T-helper 2 cell treated with Interferon-gamma antibody and Interleukin-4, amounts not matched to agents 5 μg/mL and 100 μg/mL, for 36 hours (primary cell): ENCODE measurements at regions not wholly inside any gene's neighbourhood (a gene's known extent, or its start where the extent isn't known, plus 50 kb on each side); places are given as distances from the start of the nearest gene placed in this dataset.

ENCODE experiments used
- DNase-seq: peaks from one replicate; pipeline ENCODE4 v3.0.0; 2021; ENCODE audit warnings: low spot score
- H3K27ac Mint-ChIP-seq: one replicate; pipeline ENCODE4 v1.8.0; 2021; ENCODE audit warnings: mild to moderate bottlenecking, mixed read lengths
- H3K27me3 Mint-ChIP-seq: one replicate; pipeline ENCODE4 v1.8.0; 2021; ENCODE audit warnings: low read depth, mixed read lengths
- H3K36me3 Mint-ChIP-seq: one replicate; pipeline ENCODE4 v1.8.0; 2021; ENCODE audit warnings: low read depth, mixed read lengths
- H3K4me1 Mint-ChIP-seq: one replicate; pipeline ENCODE4 v1.8.0; 2021; ENCODE audit warnings: low read depth, mixed read lengths
- H3K4me3 Mint-ChIP-seq: one replicate; pipeline ENCODE4 v1.8.0; 2022; ENCODE audit warnings: mild to moderate bottlenecking, moderate library complexity, mixed read lengths
- H3K9me3 Mint-ChIP-seq: one replicate; pipeline ENCODE4 v1.8.0; 2021; ENCODE audit warnings: mixed read lengths

DNA sequence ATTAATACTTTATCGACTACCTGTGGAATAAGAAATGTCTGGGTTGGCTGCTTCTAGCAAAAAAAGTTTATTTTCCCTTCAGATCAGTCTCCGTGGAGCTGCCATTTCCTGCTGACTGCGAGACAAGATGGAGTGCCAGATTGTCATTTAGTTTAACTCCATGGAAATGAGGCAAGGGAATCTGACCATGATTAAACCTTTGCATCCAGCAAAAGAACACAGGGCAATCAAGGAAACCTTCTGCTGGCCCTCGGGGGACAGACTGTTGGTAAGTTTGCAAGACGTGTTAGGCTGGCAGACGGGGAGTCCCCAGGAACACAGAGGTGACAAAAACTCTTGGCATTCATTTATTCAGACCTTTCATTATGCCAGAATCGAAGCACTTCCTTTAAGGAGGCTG, 52.2 kb upstream of the SPACA1 start:
- no peaks in the 10 kb centered on the region for H3K9me3 Mint-ChIP-seq
- H3K27me3 Mint-ChIP-seq = peaks cover 10% of the 10 kb centered on the region
- H3K27ac Mint-ChIP-seq = no peak overlapping the region
- no peak for DNase-seq
- no peak overlapping the region for H3K4me3 Mint-ChIP-seq
- H3K4me1 Mint-ChIP-seq = no peaks in the 10 kb centered on the region
- no peaks in the 10 kb centered on the region for H3K36me3 Mint-ChIP-seq

DNA sequence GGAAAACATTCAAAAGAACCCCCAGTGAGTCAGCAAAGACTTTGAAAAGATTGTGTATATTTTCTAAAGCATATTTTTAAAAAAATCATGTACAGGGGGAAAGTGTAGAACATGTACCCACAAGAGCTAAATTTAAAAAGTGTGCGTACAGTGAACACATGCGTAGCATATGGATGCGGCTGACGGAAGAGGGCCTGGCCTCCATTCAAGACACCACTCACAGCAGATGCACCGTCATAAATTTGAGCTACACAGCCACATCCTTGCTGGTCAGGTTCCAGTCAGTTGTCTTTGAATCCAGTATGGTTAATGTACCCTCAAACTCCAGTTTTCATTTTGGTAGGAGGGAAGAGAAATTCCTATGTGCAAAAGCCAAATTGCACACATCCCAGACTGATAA, 54.3 kb upstream of the SPACA1 start:
- Mint-ChIP-seq H3K27ac (no peak overlapping the region), H3K27me3 (peaks cover 12% of the 10 kb centered on the region), H3K36me3 (no peaks in the 10 kb centered on the region), H3K4me3 (no peak overlapping the region), H3K4me1 (no peaks in the 10 kb centered on the region), H3K9me3 (no peaks in the 10 kb centered on the region)
- no peak for DNase-seq

DNA sequence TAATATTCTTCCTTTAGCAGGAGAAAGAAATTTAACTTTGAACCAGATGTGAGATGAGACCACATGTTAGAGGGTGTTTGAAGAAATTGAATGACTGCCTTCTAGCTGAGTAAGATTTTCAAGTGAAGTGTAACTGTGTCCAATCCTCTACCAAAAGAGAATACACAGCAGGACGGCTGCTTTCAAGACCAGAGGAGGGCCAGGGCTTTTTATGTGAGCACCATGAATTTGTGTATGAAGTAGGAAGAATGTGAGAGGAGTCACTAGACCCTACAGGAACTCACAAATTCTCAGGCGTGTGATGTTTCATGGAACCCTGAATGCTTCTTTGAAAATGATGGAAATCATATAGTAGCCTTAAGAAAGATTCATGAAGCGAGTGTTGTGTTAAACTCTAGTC, 56.8 kb upstream of the SPACA1 start:
- Mint-ChIP-seq H3K27me3 (peaks cover 7% of the 10 kb centered on the region), H3K36me3 (no peaks in the 10 kb centered on the region), H3K4me3 (no peak overlapping the region), H3K9me3 (no peaks in the 10 kb centered on the region), H3K27ac (no peak overlapping the region), H3K4me1 (no peaks in the 10 kb centered on the region)
- no peak for DNase-seq

DNA sequence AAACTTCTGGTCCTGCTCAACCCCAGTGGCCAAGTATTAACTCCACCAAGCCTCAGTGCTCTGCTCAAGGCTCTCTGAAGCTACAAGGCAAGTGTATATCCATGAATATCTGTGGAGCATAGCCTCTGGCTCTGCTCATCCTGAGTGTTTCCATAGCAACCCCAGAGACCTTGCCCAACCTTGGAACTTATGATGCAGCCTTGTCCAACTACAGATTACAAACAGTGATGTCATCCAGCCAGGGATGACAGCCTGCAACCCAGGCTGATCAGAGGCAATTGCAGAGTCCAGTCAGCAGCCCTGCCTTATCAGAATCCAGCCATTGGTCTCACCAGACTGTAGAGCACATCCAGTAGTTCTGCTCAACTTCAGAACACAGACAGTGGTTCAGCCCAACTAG, 65.5 kb upstream of the SPACA1 start:
- no peak overlapping the region for H3K27ac Mint-ChIP-seq

DNA sequence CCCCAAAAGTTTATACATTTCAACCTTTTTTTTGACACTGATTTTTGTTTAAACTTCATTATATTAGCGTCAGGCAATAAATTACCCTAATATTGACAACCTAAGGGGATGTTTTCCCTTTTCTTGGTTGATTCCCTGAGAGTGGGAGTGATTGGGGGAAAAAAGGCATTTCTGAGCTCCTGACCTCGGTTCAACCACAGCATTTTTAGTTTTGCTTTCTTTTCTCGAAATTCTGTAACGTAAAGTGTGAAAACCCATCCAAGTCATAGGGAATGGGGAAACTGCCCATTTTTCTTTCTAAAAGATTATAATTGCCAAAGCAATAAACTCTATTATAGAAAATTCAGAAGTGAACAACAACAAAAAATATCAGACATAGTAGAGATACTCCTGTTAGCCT, 67.9 kb upstream of the SPACA1 start:
- no peak for DNase-seq
- no peaks in the 10 kb centered on the region for H3K36me3 Mint-ChIP-seq
- H3K27ac Mint-ChIP-seq = no peak overlapping the region
- no peak overlapping the region for H3K4me3 Mint-ChIP-seq
- no peaks in the 10 kb centered on the region for H3K9me3 Mint-ChIP-seq
- H3K27me3 Mint-ChIP-seq = peaks cover 9% of the 10 kb centered on the region
- no peaks in the 10 kb centered on the region for H3K4me1 Mint-ChIP-seq

More for the DNA sequence above, 65.5 kb upstream of the SPACA1 start:
- DNase-seq = no peak
- no peaks in the 10 kb centered on the region for H3K9me3 Mint-ChIP-seq
- no peaks in the 10 kb centered on the region for H3K4me1 Mint-ChIP-seq
- no peak overlapping the region for H3K4me3 Mint-ChIP-seq
- no peaks in the 10 kb centered on the region for H3K36me3 Mint-ChIP-seq
- H3K27me3 Mint-ChIP-seq = peaks cover 9% of the 10 kb centered on the region

DNA sequence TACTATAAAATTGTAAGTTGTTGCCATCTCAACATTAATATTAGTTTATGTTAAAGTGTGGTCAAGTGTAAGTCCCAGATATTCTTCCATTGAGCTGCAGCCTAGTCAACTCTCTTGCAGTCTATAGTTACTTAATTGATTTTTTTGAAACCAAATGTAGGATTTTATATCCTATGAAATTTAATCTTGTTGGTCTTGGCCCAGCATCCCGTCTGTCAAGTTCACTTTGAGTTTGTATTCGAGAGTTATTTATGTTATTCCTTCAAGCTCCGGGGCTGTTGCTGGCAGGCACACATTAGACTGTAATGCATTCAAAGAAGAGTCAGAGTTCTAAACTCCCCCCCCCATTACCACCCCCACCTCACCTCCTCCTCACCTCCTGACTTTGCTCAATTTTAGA, 71.0 kb upstream of the SPACA1 start:
- Mint-ChIP-seq H3K4me3 (no peak overlapping the region), H3K27me3 (peaks cover 6% of the 10 kb centered on the region), H3K9me3 (no peaks in the 10 kb centered on the region), H3K27ac (no peak overlapping the region), H3K4me1 (no peaks in the 10 kb centered on the region), H3K36me3 (no peaks in the 10 kb centered on the region)
- no peak for DNase-seq

DNA sequence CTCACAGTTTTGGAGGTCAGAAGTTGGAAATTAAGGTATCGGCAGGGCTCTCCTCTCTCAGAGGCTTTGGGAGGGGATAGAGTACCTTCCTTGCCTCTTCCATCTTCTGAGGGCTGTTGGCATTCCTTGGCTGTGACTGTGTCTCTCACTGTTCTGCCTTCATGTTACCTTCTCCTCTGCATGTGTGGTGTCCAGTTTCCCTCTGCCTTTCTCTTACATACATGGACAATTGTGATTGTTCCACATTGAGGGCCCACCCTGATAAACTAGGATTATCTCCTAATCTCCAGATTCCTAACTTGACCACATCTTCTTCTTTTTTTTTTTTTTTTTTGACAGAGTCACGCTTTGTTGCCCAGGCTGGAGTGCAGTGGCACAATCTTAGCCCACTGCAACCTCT, 72.1 kb upstream of the SPACA1 start:
- H3K9me3 Mint-ChIP-seq = no peaks in the 10 kb centered on the region
- DNase-seq = no peak
- no peaks in the 10 kb centered on the region for H3K4me1 Mint-ChIP-seq
- no peak overlapping the region for H3K4me3 Mint-ChIP-seq
- no peak overlapping the region for H3K27ac Mint-ChIP-seq
- H3K27me3 Mint-ChIP-seq = peaks cover 6% of the 10 kb centered on the region
- H3K36me3 Mint-ChIP-seq = no peaks in the 10 kb centered on the region

DNA sequence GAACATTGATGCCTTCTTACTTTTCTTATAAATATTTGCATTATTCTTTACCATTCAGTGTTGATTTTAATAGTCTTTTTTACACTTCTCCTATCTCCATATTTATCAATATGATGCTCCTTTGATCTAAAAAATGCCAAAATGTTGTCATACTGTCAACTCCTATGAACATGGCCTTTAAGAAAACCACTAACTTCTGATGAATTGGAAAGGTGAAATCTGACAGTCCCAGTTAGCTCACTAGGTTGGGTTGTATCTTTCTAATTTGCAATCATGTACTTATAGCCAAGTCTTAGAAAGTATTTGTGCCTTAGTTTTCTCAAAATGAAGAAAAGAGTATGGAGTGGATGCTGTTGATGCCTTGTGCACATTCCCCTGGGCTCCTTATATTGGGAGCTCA, 75.4 kb upstream of the SPACA1 start:
- no peaks in the 10 kb centered on the region for H3K27me3 Mint-ChIP-seq
- no peak for DNase-seq
- no peak overlapping the region for H3K4me3 Mint-ChIP-seq
- no peak overlapping the region for H3K27ac Mint-ChIP-seq
- H3K9me3 Mint-ChIP-seq = no peaks in the 10 kb centered on the region
- H3K36me3 Mint-ChIP-seq = no peaks in the 10 kb centered on the region
- no peaks in the 10 kb centered on the region for H3K4me1 Mint-ChIP-seq

DNA sequence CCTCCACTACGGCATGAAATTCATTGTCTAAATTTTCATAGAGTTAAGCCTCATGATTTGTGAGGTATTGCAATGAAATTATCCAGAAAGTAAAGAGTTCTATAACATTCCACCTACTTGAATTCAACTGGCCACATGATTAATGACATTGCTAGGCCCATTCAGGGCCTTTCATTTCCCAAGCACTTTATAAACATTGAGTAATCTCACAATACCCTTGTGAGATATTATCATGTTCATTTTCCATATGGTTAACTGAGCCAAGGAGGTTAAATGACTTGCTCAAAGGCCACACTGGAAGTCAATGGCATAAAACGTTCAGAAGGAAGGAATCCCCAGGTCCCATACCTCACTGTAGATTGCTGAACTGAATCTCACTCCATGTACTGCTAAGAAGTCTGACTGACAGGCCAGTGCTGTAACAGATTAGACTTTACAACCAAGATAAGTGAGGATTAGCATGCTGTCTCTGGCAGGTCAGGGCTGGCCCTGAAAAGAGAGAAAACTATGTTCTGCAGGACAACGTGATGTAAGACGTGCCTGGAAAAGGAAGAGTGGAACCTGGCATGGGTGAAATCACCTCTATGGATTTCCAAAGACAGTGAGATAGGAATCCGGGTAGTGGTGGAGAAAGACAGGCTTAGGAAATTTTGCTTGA, 75.9 kb upstream of the SPACA1 start:
- Mint-ChIP-seq H3K4me1 (no peaks in the 10 kb centered on the region), H3K9me3 (no peaks in the 10 kb centered on the region), H3K36me3 (no peaks in the 10 kb centered on the region), H3K4me3 (no peak overlapping the region), H3K27me3 (no peaks in the 10 kb centered on the region), H3K27ac (no peak overlapping the region)
- DNase-seq = no peak

DNA sequence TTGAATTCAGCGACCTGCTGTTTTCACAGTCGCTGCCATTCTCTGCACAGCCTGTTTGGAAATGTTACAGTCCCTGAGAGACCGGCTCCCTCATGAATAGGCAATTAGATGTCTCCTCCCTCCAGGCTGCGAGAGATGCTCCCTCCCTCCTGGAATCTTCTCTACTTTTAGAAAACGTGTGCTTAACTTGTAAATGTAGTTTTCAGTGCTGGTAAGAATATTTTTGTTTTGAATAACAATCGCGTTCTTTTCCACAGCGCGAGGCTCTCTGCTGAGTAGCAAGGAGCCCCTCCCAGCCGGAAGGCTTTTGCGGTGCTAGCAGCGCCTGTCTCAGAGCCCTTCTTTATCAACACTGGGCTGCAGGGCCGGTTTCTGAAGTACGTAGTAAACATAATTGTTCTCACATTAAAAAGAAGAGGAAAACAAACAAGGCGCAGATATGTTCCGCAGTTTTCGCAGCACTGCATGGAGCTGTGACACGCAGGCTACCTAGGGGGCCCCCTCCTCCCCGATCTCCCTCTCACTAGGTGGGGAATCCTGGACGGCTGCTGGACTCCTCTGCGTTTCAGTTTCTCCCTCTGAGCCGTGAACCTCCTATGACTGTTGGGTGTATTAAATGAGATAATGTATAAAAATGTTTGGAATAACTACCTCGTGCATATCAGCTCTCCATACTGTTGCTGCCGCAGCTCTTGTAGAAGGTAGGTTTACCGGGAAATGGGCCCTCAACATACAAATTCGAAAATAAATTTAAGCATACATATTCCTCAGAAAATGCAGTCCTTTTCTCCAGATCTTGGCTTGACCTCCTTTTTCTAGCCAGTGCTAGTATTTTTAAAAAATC, 79.0 kb upstream of the SPACA1 start:
- peaks cover 16% of the 10 kb centered on the region for H3K27me3 Mint-ChIP-seq
- no peak overlapping the region for H3K4me3 Mint-ChIP-seq
- DNase-seq = no peak
- no peaks in the 10 kb centered on the region for H3K36me3 Mint-ChIP-seq
- H3K4me1 Mint-ChIP-seq = no peaks in the 10 kb centered on the region
- no peak overlapping the region for H3K27ac Mint-ChIP-seq
- H3K9me3 Mint-ChIP-seq = no peaks in the 10 kb centered on the region

DNA sequence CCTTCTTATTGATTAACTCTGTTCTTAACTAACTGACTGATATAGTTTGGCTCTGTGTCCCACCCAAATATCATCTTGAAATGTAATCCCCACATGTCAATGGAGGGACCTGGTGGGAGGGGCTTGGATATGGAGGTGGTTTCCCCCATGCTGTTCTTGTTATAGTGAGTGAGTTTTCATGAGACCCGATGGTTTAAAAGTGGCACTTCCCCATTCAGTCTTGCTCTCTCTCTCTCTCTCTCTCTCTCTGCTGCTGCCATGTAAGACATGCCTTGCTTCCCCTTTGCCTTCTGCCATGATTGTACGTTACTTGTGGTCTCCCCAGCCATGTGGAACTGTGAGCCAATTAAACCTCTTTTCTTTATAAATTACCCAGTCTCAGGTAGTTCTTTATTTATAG, 81.8 kb upstream of the SPACA1 start:
- no peak overlapping the region for H3K27ac Mint-ChIP-seq
- no peaks in the 10 kb centered on the region for H3K36me3 Mint-ChIP-seq
- H3K4me3 Mint-ChIP-seq = no peak overlapping the region
- no peaks in the 10 kb centered on the region for H3K9me3 Mint-ChIP-seq
- DNase-seq = no peak
- H3K27me3 Mint-ChIP-seq = peaks cover 16% of the 10 kb centered on the region
- H3K4me1 Mint-ChIP-seq = no peaks in the 10 kb centered on the region

DNA sequence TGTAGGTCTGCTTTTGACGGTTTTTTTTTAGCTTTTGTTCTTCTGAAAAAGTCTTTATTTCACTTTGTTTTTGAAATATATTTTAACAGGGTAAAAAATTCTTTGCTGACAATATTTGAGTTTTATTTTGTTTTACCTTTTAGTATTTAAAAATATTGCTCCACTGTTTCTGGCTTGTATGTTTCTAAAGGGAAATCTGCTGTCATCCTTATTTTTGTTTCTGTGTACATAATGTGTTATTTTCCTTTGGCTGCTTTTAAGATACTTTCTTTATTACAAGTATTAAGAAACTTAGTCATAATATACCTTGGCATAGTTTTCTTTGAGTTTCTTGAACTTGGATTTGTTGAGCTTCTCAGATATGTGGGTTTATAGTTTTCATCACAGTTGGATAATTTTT, 88.6 kb upstream of the SPACA1 start:
- no peak for DNase-seq
- Mint-ChIP-seq H3K27ac (no peak overlapping the region), H3K4me3 (no peak overlapping the region), H3K27me3 (peaks cover 17% of the 10 kb centered on the region), H3K9me3 (no peaks in the 10 kb centered on the region), H3K4me1 (no peaks in the 10 kb centered on the region), H3K36me3 (no peaks in the 10 kb centered on the region)

DNA sequence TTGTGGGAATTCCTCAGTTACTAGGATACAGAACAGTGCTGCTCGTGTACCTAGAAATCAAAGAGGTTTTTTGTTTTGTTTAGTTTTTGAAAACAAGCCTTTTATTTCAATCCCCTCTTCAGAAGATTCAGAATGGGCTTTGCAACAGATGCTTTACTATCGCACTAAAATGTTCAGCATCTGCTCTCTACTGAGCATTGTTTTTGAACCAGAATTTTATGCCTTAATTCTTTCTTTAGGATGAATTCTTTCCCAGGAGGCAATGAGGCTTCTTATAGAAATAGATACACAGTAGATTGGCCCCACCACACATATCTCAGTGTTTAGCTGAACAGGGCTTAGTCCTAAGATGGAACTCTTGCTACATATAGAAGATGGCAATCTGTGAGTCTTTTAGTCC, 95.9 kb upstream of the SPACA1 start:
- Mint-ChIP-seq H3K9me3 (no peaks in the 10 kb centered on the region), H3K27me3 (peaks cover 11% of the 10 kb centered on the region), H3K4me3 (no peak overlapping the region), H3K36me3 (no peaks in the 10 kb centered on the region), H3K27ac (no peak overlapping the region), H3K4me1 (no peaks in the 10 kb centered on the region)
- DNase-seq = no peak

DNA sequence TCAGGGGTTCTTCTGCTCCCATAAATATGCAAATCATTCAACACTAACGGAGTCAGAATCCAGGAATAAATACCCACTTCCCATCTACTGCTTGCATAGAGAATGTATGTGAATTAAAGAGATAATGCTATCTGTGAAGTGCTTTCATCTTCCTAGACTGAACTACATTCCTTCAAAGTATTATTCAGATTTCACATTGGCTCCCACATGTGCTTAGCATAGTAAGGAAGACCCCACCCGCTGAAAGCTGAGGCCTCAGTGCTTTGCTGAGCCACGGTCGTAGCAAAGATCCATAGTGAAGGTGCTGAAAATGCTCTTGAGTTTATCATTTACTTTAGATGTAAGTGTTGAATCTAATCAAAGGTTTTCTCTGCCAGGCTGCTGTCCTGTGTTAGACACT, 97.0 kb upstream of the SPACA1 start:
- H3K4me1 Mint-ChIP-seq = no peaks in the 10 kb centered on the region

DNA sequence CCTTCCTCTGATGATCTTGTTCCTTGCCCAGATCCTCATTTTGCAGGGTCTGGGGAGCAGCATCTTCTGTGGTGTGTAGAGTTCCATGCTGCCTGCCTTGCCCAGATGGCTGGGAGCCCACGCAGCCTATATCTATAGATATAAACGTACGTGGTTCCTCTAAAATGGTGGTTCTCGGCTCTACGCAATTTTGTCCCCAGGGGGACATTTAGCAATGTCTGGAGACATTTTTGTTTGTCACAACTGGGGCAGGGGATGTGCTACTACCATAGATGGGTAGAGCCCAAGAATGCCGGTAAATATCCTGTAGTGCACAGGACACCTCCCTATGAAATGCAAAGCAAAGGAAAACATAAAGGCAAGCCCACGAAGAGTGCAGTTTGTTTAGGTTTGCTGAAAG, 98.4 kb upstream of the SPACA1 start:
- Mint-ChIP-seq H3K4me1 (no peaks in the 10 kb centered on the region), H3K27ac (no peak overlapping the region), H3K4me3 (no peak overlapping the region), H3K9me3 (no peaks in the 10 kb centered on the region), H3K36me3 (no peaks in the 10 kb centered on the region), H3K27me3 (peaks cover 11% of the 10 kb centered on the region)
- no peak for DNase-seq

More for the DNA sequence above, 97.0 kb upstream of the SPACA1 start:
- Mint-ChIP-seq H3K36me3 (no peaks in the 10 kb centered on the region), H3K27ac (no peak overlapping the region), H3K9me3 (no peaks in the 10 kb centered on the region), H3K27me3 (peaks cover 12% of the 10 kb centered on the region), H3K4me3 (no peak overlapping the region)
- no peak for DNase-seq
